GM20000 (cell line): ENCODE measurements at regions not wholly inside any gene's neighbourhood (a gene's known extent, or its start where the extent isn't known, plus 50 kb on each side); places are given as distances from the start of the nearest gene placed in this dataset.

Source experiments
- DNase-seq: peaks from one replicate; pipeline ENCODE4 v3.0.0; 2012; ENCODE audit warnings: low spot score
- TF ChIP-seq, protein P1 (sequence below): IDR thresholded peaks from 2 replicates; pipeline ENCODE4 v1.5.1; 2012; ENCODE audit warnings: mild to moderate bottlenecking, control low read depth; ENCODE audit errors: extremely low read depth, missing control alignments

DNA sequence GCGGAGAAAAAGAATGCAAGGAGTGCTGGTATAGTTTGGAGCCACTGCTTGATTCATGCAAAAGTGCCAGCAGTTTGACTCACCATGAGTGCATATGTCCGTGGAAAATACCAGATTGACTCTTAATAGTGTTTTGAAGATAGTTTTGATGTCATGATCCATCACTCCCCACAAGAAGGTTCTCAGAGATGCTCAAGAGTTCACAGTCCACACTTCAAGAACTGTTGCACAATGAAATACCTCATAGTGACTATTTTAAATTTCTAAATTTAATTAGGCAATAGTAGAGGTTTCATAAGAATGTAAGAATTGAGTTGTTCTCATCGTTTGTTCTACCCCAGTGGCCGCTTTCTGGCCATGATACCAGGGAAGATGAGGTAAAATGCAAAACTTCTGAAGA lies 286.6 kb upstream of the RGS6 start:
- TF ChIP-seq, protein P1, sequence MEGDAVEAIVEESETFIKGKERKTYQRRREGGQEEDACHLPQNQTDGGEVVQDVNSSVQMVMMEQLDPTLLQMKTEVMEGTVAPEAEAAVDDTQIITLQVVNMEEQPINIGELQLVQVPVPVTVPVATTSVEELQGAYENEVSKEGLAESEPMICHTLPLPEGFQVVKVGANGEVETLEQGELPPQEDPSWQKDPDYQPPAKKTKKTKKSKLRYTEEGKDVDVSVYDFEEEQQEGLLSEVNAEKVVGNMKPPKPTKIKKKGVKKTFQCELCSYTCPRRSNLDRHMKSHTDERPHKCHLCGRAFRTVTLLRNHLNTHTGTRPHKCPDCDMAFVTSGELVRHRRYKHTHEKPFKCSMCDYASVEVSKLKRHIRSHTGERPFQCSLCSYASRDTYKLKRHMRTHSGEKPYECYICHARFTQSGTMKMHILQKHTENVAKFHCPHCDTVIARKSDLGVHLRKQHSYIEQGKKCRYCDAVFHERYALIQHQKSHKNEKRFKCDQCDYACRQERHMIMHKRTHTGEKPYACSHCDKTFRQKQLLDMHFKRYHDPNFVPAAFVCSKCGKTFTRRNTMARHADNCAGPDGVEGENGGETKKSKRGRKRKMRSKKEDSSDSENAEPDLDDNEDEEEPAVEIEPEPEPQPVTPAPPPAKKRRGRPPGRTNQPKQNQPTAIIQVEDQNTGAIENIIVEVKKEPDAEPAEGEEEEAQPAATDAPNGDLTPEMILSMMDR, result no peak
- no peak for DNase-seq

DNA sequence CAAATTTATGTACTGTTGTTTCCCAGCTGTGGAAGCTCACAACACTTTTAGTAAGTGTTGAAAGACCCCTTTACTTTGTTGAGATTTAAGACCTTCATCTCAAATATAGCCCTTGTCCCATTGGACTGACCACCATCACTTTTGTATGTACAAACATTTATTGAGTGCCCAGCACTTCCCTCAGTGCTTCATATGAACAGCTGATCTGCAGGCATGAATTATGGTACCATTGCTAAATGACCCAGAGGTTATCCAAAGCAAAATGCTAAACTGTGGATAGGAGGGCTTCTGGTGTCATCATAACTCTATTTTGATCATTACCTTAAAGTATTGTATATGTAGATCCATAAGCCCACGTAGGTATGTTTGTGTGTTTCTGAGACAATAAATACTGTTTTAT lies 285.7 kb upstream of the RGS6 start:
- TF ChIP-seq, protein P1, result no peak

DNA sequence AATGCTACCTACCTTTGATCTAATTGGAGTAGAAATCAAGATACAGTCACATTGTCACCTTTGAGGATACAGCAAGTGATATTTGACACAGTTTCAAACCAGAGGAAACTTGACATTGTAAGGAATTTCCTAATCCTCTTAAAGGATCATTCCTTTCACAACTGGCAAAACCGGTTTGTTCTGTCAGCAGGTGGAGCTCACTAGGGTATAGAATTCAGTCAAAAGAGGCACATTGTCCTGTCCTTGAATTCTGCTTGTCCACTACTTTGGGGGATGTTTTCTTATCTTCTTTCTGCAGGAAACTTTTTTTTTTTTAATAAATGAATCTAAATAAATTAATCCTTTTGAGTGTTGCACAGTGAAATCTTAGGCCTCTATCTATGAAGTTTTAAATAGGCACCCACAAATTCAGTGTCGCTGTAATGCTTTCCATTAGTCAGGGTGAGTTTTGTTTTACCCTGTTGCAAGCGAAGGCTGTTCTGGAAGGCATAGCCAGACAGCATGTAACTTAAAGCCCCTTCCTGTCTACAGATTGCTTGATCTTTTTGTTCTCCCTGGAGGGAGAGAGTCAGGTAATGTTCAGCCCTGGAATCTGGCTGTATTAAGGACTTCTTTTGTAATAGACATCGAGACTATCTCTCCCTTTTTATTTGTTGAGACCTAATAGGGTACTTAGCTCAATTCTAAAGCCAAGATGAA lies 285.0 kb upstream of the RGS6 start:
- TF ChIP-seq, protein P1, result no peak
- DNase-seq, result no peak

More for the DNA sequence above, 285.7 kb upstream of the RGS6 start:
- DNase-seq, result no peak

DNA sequence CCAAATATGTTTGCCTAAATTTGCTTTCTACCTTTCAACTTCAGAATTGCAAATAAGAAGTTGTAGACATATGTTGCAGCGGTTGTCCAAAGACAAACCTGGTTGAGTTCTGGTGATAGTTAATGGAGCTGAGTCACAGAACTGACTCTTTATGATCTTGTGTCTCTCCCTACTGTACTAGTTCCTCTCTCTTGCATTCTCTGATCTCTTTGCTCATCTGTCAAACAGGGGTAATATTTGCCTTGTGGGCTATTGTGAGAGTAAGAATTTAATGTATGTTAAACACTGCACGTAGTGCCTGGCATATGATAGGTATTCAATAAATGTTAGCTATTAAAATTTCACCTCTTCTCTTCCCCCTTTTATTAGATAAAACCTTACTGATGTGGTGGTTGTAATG lies 283.5 kb upstream of the RGS6 start:
- TF ChIP-seq, protein P1, result no peak
- no peak for DNase-seq

DNA sequence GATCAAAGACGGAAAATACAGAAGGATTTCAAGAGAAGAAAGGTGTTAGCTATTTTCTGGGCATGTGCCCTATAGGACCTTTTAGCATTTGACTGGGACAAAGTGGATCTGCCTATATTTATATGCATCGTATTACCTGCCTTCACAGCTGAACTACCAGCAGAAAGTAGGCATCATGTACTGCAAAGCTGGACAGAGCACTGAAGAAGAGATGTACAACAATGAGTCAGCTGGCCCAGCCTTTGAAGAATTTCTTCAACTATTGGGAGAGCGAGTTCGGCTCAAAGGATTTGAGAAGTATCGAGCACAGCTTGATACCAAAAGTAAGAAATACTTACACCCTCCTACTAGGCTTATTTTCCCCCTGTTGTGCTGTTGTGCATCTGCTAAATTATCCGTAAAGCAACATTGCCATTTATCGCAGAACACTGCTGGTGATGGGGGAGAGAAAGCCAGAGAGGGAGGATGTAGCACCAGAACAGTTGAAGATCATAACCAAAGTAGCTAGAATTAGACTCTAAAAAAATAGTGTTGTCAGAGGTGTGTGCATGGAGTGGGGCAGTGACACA lies 282.0 kb upstream of the RGS6 start:
- TF ChIP-seq, protein P1, result no peak
- DNase-seq, result no peak

DNA sequence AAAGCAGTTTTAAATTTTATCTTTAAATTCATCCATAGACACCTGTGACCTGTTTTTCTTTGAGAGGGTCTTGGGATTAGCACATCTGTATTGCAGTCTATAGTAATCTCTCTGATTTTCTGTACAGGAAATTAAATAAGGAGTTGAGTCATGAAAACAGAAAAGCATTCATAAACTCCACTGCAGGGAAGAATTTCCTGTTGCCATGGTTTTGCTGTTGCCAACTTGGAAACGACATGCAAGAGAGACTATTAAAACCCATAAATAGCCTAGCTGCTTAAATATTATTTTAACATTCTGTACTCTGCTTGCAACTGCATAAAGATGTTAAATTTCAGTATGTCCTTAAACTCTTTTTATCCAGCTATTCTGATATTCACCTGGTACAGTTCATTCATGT lies 281.0 kb upstream of the RGS6 start:
- TF ChIP-seq, protein P1, result no peak
- DNase-seq, result no peak

DNA sequence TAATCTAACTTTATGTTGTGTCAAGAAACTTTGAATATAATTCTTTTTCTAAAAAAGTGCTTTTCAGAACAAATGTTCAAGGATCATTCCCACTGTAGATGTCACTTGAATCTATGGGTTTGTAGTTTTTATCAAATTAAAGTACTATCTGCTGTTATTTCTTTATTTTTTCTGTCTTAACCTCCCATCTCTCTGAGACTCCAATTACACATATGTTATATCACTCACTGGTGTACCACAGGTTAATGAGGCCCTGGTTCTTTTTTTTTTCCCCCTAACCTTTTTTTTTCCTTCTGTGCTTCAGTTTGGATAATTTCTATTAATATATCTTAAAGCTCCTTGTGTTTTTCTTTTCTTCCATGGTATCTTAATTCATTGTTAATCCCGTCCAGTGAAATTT lies 279.9 kb upstream of the RGS6 start:
- no peak for DNase-seq
- TF ChIP-seq, protein P1, result no peak
